Panc1 (cell line): ENCODE measurements at regions not wholly inside any gene's neighbourhood (a gene's known extent, or its start where the extent isn't known, plus 50 kb on each side); places are given as distances from the start of the nearest gene placed in this dataset.

Source experiments
- POLR2AphosphoS5 ChIP-seq: IDR thresholded peaks from 2 replicates; pipeline ENCODE4 v1.6.1; 2012; ENCODE audit warnings: mild to moderate bottlenecking, low read depth, low read length, moderate library complexity
- TF ChIP-seq, protein P1 (sequence below): fragments of 450-650 bp; IDR thresholded peaks from 2 replicates; pipeline ENCODE4 v1.5.1; 2017; ENCODE audit warnings: mild to moderate bottlenecking
- TF ChIP-seq, protein P2 (sequence below), 2 experiments: IDR thresholded peaks; 2 replicates each; pipeline ENCODE4 v1.6.1; 2011 to 2012; ENCODE audit warnings: low read depth in 2 of 2, control low read depth in 1 of 2, low read length in 1 of 2, mild to moderate bottlenecking in 1 of 2, moderate library complexity in 1 of 2; ENCODE audit not compliant: insufficient read depth in 1 of 2

DNA sequence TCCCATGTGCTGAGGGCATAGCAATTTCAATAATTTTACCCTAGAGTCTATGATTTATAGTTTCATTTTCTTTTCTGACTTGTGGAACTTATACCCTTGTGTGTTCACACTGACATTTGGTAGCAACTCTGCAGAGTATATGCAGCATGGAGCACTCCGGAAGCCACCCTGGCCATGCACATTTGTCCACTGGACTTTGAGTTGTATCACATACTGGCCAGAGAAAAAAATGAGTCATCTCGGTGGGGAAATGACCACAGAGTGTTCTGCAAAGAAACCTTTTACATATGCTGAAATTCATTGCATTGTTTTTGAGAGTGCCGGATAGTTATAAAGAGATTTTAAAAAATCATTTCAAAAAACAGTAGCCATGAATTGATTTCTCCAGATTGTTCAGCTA lies 164.8 kb upstream of the COBL start:
- TF ChIP-seq, protein P1, sequence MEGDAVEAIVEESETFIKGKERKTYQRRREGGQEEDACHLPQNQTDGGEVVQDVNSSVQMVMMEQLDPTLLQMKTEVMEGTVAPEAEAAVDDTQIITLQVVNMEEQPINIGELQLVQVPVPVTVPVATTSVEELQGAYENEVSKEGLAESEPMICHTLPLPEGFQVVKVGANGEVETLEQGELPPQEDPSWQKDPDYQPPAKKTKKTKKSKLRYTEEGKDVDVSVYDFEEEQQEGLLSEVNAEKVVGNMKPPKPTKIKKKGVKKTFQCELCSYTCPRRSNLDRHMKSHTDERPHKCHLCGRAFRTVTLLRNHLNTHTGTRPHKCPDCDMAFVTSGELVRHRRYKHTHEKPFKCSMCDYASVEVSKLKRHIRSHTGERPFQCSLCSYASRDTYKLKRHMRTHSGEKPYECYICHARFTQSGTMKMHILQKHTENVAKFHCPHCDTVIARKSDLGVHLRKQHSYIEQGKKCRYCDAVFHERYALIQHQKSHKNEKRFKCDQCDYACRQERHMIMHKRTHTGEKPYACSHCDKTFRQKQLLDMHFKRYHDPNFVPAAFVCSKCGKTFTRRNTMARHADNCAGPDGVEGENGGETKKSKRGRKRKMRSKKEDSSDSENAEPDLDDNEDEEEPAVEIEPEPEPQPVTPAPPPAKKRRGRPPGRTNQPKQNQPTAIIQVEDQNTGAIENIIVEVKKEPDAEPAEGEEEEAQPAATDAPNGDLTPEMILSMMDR = no peak
- TF ChIP-seq, protein P2, sequence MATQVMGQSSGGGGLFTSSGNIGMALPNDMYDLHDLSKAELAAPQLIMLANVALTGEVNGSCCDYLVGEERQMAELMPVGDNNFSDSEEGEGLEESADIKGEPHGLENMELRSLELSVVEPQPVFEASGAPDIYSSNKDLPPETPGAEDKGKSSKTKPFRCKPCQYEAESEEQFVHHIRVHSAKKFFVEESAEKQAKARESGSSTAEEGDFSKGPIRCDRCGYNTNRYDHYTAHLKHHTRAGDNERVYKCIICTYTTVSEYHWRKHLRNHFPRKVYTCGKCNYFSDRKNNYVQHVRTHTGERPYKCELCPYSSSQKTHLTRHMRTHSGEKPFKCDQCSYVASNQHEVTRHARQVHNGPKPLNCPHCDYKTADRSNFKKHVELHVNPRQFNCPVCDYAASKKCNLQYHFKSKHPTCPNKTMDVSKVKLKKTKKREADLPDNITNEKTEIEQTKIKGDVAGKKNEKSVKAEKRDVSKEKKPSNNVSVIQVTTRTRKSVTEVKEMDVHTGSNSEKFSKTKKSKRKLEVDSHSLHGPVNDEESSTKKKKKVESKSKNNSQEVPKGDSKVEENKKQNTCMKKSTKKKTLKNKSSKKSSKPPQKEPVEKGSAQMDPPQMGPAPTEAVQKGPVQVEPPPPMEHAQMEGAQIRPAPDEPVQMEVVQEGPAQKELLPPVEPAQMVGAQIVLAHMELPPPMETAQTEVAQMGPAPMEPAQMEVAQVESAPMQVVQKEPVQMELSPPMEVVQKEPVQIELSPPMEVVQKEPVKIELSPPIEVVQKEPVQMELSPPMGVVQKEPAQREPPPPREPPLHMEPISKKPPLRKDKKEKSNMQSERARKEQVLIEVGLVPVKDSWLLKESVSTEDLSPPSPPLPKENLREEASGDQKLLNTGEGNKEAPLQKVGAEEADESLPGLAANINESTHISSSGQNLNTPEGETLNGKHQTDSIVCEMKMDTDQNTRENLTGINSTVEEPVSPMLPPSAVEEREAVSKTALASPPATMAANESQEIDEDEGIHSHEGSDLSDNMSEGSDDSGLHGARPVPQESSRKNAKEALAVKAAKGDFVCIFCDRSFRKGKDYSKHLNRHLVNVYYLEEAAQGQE (IDR thresholded peaks at IDR 0.05; ENCODE audit: insufficient read depth in 1 of 2, low read depth in 2 of 2, low read length in 1 of 2) = no peak
- no peak for TF ChIP-seq POLR2AphosphoS5
